Cerebellar cortex (tissue), 1 donor: ENCODE measurements at regions not wholly inside any gene's neighbourhood (a gene's known extent, or its start where the extent isn't known, plus 50 kb on each side); places are given as distances from the start of the nearest gene placed in this dataset.

ENCODE experiments used
- DNase-seq: peaks from one replicate; pipeline ENCODE4 v3.0.0-alpha.2; 2015; ENCODE audit warnings: low spot score

DNA sequence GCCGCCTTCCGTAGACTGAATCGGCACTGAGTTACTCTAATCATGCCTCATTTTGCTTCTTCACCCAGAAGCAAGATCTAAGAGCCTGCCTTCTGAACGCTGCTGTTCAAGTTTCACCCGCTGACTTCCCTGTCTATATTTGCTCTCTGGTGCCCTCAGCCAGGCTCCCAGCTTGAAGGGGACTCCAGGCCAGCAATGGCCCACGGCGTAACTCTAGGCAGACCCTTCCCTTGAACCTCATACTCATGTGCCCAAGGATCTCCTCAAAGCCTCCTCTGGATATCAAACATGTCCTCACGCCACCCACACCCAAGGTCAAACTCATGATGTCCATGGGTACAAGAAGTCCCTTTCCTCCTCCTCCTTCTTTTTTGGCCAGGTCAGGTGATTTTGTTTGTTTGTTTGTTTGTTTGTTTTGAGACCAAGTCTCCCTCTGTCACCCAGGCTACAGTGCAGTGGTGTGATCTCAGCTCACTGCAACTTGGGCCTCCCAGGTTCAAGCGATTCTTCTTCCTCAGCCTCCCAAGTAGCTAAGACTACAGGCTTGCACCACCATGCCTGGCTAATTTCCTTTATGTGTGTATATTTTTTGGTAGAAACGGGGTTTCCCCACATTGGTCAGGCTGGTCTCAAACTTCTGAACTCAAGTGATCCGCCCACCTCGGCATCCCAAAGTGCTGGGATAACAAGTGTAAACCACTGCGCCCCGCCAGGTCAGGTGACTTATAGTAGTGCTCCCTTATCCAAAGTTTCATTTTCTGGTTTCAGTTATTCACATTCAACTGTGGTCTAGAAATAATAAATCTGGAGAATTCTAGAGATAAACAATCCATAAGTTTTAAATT is 239.0 kb downstream of the SYK start:
- no peak for DNase-seq

DNA sequence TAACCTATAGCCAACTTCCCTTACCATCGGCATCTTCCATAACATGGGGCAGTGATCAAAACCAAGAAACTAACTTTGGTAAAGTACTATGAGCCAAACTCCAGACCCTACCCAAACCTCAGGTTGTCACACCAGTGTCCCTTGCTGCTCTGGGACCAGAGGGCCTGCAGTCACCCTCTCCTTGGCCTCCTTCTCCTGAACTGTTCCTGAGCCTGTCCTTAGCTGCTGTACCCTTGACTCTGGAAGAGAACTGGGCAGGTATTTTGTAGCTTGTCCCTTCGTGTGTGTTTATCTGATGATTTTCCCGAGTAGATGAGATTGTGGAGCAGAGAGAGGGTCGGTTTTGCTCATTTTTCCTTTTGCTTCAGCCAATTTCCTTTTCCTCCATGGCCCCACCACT is 240.4 kb downstream of the SYK start:
- no peak for DNase-seq

DNA sequence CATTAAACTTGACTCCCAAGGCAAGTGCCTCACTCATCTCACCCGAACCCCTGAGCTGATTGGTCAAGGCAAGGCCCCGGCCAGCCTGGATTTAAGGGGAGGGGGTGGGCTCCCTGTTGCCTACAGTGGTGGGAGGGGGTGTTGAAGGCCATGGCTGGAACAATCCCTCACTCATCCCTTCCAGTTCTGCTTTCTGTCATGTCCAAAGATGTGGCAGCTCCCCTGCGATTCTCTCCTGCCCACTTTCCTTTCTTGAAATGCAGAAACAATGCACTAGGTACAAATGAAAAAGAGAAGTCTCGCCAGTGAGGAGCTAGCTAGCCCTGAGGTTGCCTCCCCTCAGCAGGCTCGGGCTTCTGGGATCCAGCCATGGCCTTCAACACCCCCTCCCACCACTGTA is 240.9 kb downstream of the SYK start:
- no peak for DNase-seq

DNA sequence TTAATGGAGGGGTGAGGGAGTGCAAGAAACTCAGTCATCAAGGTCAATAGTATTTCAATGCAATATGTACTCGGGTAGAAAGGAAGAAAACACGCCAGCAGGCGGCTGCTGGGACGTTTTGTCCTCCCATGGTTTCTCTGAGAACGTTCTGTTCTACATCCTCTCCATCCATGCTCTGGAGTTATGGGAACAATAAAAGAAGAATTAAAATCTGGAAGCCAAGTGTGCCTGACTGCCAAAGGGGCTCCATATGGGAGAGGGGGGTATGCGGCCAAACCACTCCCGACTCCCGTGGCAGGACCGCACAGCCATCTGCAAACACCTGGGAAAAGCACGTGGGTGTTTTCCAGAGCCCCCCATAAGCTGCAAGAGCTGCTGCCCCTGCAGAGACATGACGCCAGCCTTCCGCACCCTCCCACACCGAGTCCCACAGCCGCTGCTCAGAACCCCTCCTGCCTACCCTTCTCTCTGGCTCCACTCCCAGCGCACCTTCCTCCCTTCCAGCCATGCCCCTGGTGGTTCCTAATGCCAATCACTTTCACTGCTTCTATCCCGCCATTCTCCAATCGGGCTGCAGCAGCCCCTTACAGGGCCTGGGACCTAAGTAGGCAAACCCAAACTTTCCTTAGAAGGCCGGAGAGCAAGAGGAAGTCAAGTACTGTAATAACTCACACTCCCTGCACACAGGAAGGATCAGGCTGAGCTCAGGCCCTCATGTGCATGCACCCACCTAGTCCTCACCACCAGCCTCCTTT is 241.6 kb downstream of the SYK start:
- DNase-seq = no peak

DNA sequence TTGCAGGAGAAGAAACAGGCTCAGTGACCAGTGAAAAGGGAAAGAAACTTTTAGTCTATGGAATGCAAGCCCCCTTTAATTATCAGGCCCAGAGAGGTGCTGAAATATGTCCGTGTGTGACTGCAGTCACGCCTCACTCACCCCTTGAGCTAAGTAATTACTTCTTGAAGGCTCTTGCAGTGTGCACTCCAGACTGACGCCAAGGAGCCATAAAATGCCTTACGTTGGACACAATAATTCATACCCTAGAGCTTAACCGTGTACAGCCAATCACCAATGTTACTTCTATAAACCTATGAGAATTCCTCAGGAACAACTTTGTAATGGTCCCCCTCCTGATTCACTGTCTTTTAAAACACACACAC is 242.2 kb downstream of the SYK start:
- no peak for DNase-seq

DNA sequence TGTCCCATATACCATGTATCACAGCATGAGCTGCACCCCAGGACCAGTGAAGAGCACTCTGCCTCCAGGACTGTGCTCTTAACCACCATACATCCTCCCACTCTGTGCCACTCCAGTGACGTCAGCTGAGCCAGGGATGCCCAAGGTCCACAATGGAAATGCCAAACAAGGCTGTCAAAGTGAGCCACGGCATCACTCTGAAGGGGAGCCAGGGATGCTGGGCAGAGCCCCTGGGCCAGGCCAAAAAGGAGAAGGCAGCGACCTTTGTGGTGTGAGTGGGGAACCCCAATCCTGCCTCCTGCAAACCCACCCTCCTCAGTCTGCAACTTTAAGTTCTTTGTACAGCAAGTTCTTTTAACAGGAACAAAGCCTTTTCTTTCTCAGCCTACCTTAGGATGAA is 242.7 kb downstream of the SYK start:
- DNase-seq = no peak

DNA sequence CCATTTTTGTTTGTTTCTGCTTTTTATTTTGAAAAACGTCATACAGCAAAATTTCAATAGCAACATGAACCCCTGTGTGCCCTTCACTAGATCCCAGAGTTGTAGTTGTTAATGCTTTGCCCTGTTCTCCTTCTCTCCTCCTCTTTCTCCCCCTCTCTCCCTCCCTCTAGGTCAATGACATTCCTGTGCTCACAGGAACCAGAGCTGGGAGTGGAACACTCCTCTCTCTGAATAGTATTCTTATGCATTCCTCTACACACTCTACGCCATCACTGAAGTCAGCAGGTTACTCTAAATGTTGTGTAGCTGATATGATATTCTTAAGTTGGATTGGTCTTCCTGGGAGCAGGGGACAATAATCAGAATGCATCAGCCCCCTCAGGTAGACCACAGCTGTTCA is 243.4 kb downstream of the SYK start:
- DNase-seq = no peak

DNA sequence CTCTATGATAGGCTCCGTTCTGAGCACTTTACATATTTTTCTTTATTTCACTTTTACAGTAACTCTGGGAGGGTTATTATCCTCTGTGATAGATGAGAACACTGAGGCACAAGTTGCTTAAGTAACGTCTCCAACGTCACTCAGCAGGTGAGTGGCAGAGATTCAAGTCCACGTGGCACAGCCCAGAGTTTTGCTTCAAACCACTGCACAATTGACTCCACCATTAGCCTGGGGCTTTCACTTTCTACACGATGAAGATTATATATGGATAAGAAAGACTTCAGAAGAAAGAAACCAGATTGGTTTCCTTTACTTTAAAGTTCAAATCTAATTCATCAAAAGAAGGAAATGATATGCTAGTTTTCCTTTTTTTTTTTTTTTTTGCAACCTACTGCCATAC is 245.9 kb downstream of the SYK start:
- no peak for DNase-seq

DNA sequence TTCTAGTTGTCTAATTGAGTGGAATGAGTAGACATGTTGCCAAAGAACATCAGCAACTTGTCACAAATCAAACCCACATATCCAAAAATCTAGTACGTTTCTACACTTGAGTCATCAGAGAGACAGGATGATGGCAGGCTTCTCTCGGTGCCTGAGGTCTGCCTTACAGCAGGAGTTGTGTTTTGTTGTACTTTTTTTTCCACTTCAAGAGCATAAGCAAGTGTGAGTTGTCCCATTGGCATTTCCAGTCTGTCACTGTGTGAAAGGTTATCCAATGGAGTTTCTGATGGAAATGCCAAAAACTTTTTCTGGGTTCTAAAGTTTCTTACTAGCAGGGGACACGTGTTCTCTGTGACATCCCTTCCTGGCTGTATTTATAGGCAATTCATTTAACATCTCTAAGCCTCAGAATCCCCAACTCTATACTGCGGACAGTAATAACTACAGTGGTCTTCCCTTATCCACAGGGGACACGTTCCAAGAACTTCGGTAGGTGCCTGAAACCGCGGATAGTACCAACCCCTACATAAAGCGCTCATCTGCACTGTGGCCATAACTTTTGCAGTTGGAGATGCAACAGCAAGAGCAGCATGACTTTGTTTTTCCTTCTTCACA is 246.5 kb downstream of the SYK start:
- DNase-seq = no peak

DNA sequence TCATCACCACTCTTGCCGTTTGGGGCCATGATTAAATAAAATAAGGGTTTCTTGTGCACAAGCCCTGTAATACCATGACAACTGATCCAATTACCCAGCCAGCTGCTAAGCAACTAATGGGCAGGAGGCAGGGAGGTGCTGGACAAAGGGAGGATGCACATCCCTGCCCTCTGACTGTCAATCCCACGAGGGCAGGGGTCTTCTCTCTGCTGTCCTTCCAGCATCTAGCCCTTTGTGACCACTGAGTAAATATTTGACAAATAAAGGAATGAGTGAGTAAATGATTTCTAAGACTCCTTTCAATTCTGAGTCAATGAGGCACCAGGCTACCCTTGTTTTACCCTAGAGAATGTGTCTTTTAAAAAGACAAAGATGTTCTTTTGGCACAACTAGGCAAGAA is 247.1 kb downstream of the SYK start:
- no peak for DNase-seq

DNA sequence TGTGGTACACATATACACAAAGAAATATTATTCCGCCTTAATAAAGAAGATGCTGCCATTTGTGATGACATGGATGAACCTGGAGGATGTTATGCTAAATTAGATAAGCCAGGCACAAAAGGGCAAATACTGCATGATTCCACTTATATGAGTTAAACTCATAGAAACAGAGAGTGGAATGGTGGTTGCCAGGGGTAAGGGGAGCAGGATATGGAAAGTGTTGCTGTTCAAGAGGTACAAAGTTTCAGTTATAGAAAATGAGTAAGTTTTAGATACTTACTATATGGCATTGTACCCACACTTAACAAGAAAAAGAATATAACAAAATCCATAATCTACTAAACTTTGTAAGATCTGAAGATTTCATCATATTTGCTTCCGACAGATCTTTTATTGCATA is 252.2 kb downstream of the SYK start:
- DNase-seq = no peak

DNA sequence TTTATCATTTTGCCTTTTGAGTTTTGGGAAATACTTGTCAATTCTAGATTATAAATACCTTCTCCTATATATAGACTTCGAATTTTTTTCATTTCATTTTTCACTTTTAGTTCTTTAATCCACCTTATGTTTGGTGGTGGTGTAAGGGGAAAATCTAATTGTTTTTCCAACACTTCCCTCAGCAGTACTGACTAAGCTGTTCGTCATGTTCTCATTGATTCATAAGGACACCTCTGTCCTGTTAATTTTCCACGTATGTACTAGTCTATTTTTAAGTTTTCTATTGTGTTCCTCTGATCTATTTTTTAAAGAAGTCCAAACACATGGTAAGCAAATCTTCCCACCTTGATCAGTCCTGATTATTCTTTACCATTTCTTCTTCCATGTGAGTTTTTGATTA is 254.2 kb downstream of the SYK start:
- DNase-seq = no peak

DNA sequence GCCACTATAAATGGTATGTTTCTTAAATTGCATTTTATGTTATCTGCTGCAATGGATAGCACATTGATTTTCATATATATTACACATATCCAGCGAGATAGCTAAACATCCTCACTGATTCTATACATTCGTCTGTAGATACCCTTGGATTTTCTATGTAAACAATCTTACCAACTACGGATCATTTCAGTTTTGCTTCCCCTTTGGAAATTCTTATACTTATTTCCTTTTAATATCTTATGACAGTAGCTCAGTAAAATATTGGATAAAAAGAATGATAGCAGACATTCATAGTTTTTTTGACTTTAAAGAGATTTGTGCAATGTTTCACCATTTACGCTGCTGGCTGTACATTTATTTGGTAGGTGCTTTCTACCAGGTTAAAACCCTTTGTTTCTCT is 254.9 kb downstream of the SYK start:
- DNase-seq = no peak

DNA sequence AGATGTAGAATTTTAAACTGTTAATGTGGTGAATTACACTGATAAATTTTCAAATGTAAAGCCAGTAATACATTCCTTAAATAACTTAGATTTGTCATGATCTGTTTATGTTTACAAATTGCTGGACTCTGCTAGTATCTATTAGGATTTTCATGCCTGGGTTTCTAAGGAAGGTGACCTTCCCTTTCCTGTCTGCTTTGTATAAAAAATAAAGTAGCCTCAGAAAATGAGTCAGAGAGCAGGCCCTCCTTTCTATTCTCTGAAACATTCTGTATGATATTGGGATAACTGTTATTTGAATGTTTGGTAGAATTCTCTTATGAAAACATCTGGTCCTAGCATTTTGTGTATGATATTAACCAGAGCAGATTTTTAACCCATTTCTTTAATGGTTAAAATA is 255.3 kb downstream of the SYK start:
- DNase-seq = no peak

DNA sequence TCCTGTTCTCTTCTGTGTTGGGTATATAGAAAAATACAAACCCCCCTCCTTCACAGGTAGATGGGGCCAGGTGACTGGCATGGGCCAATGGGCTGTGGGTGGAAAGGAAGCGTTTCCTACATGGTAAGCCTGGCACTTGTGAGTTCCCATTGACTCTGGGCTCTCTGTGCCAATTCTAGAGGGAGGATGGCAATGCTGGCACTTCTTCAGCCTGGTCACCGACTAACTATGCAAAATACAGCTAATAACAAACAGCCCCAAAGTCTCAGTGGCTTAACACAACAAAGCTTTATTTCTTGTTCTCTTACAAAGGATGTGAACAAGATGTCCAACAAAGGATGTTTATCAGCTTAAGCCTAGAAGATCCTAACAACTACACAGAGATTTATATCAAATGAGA is 258.1 kb downstream of the SYK start:
- DNase-seq = no peak

DNA sequence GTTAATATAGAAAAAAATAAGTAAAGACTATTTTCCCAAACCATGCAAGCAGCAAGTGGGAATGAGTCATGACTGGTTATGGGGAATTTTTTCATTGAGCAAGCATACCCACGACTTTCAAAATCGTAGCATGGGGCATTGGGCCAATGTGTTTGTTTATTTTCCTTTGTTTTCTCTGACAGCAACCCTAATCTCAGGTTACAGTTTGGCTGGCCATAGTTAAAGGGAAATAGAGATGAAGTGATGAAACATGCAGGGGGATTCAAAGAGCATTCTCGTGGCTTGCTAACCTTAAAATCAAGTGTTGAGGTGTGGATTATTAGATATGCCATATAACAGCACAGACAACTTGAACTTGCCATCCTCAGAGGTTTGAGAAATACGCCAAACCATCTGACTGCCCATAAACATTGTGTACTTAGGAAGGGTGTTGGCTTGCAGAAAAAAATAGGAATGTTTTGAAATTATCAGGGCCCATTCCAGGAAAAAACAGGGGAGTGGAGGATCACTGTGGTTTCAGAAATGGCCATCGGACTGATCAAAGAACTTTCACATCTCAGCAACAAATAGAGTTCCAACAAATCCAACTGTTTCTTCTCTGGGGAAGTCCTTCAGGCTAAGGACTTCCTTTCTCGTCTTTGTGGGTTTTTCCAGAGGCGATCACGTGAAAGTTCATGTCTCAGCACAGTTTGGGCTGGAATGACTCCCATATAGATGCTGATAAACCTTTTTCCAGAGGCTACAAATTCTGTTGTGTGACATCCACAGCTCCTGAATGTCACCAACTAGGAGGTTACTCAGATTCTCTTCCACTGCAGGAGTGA is 259.1 kb downstream of the SYK start:
- no peak for DNase-seq

DNA sequence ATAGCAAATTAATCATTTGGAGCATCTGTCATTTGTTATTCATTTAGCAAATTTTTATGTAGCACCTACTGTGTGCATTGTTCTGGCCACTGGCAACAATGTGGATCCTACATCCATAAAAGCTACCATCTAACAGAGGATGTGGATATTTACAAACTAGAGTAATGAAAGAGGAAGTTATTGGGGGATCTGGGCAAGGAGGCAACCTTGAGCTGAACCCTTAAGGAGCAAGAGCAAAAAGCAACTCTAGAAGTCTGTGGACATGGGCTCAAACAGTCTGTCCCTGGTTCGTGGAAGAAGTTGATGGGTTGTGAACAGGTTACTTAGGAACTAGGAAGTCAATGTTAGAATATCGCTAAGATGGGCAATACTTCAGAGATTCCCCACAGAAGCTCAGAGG is 259.9 kb downstream of the SYK start:
- DNase-seq = no peak

DNA sequence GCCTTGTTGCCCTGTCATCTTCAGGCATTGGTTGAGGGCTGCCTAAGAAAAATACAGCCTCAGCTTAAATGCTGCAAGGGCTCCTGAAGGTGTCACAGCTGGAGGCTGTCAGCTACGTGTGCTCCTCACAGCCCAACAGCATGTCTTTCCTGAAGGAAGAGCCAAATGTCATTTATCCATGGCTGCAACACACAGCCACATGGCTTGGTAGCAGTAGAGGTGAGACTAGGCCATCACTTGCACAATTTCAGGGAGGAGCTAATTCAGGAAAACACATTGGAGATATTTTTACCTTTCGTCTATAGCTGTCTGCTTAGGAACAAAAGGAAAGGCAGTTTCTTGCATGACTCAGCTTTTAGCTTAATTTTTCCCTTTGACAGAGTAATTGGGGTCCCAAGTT is 260.7 kb downstream of the SYK start:
- DNase-seq = no peak

DNA sequence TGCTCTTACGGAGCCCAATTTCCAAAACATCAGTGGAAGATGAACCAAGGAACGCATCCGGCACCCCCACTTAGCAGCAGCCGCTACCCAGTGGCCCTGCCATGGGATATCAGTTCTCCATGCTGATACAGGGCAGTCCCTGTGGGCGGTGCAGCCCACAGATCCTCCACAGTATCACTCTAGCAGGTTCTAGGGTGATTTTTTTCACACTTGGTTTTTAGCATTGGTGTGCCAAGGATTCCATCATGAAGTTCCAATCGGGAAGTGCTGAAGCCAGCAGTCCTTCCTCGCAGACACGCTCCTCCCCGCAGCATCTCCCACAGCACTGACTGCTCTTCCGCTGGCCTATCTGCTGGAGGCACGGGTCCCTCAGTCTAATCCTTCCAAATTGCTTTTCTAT is 261.9 kb downstream of the SYK start:
- DNase-seq = no peak

DNA sequence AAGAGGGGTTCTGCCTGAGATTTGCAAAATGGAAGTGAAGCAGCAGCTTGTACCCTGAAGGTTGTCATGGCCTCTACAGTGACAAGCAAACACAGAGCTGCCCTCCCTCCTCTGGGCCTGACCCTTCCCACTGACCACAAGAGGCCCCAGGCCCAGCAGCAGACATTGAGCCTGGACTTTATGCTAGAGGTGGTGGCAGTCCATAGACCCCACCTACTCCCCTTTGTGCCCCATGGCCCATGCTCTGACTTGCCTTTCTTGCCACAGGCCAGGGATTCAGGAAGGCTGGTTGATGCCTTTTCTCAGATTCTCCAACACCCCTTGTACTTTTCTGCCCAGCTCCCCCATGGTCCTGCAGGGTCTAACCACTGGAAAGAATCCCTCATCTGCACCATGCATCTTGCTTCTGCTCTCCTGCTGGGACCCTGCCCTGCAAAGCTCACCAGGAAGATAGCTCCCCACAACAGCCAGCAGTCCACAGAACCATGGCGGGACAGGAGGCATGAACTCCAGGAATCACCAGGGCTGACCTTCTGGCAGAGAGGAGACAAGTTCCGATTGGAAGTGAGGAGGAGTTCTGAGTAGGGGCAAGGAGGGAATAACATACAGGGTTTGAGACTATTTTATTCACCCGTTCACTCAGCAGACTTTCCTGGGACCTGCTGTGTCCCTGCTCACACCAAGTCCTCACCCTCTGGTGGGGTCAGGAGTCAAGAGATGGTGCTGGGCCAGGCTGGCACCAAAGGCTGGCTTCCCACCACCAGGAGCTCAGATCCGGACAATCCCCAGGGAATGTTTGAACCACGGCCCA is 263.8 kb downstream of the SYK start:
- no peak for DNase-seq

DNA sequence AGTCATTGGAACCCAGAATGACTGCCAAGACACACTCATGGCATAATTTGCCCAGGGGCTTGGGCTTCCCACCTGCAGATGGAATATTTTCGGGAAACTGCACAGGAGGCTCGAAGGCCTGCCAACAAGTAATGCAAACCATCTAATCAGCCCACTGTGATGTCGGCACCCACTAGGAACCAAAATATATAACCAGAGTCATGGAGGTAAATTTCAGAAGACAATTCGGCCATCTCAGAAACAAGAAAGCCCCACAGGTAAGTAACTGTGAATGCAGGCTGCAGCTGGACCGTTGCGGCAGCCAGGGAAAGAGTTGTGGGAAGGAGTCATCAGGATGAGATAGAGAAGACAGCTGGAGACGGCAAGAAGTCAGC is 264.4 kb downstream of the SYK start:
- no peak for DNase-seq

DNA sequence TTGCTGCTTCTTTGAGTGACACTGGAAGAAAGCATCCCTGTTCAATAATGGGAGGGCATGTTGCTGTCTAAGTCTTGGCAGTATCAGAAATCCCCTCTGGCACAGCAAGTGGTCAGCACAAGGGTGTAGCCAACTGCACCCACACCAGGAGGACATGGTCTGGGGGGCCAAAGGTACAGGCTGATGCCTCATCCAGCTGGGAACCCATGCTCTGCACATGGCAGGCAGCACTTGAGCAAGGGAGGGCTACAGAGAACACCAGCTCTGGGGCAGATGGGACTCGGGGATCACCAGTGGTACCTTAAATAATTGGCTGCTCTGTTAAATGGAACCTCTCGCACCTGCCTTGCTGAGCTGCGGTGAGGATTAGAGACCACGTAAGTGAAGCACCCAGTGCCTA is 265.2 kb downstream of the SYK start:
- DNase-seq = no peak
